GM18519 (cell line): ENCODE measurements at regions not wholly inside any gene's neighbourhood (a gene's known extent, or its start where the extent isn't known, plus 50 kb on each side); places are given as distances from the start of the nearest gene placed in this dataset.
"Not testable (repeated sequence)": the region's sequence is repeated elsewhere in the genome, so short reads cannot be mapped to it uniquely, and the experiment has no call there.

ENCODE experiments used
- ATAC-seq: cut with Tn5 transposase; IDR thresholded peaks from one replicate; pipeline ENCODE4 v1.9.1; 2021; ENCODE audit warnings: mild to moderate bottlenecking, moderate library complexity; ENCODE audit not compliant: unreplicated experiment, low FRiP score

DNA sequence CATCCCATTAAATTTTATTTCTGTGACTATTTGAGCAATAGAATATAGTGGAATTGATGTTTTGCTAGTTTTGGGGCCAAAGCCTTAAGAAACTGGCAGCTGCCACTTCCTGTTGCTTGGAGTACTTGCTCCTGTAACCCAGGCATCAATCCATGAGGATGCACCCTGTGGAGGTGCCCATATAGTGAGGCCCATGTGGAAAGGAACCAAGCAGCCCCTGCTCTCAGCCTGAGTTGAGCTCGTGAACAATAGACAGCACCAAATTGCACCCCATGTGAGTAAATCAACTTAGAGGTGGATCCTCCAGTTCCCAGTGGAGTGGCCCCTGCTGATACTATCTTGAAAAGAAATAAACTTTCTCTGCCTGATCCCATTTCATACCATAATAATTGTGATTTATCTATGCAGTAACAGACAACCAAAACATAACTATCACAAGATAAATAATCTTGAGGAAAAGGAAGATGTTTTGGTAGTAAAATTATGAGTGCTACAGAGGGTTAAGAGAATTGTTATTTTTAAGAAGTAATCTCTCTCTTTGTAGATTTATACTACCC, 481.9 kb downstream of the TBC1D32 start:
- ATAC-seq: no peak

DNA sequence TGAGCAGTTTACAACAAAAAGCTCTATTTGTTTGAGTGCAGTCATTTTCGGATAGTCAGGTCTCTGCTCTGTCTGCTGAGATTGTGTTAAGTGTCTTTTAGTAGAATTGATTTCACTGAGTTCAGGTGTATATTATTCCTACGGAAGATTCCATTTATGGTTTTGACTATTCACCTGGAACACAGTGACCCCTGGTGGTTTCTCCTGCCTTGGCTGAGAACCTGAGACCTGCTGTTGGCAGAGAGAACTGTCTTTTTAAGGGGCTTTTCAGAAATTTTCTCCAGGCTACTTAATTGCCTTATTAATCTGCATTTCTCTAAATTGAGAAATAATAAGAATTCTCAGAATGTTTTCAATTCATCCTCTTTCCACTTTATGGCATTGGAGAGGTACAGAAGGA, 508.0 kb downstream of the TBC1D32 start:
- ATAC-seq: no peak

DNA sequence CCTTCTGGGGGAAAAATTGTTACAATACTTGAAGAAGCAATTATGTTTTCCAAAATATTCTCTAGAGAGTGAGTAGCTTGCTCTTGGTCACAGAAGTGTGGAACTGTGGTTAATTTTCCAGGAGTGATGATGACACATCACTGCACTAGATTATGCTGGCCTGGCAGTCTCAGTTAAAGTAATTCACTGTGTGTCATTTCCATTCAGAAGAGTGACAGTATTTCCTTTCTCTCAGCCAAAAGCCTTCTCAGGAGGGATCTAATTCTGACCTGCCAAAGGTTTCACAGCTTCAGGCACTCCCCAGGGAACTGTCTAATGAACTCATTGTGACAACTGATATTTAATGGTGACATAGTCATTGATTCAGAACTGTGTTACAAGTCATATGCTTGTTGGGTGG, 517.5 kb downstream of the TBC1D32 start:
- no peak for ATAC-seq

DNA sequence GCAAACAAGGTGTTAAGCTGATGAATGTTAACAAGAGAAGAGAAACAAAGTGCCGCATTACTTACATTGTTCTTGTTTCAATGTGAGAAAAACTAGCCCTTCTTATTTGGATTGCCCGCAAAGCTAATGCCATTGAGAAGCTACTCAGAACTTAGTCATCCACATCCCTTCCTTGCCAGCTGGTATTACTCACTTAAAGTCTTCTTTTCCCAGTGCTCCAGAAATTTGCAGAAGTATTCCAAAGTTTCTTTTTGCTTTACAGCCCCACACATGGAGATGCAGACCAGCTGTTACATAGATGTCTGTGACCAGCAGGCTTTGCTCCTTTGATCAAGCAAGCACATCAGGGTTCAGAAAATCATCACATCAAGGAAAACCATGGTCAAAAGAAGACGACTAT, 529.0 kb downstream of the TBC1D32 start:
- no peak for ATAC-seq

DNA sequence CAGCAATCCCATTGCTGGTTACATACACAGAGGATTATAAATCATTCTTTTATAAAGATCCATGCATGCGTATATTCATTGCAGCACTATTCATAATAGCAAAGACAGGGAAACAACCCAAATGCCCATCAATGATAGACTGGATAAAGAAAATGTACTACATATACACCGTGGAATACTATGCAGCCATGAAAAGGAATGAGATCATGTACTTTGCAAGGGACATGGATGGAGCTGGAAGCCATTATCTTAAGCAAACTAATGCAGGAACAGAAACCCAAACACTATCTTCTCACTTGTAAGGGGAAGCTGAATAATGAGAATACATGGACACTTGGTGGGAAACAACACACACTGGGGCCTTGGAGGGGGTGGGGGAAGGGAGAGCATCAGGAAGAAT, 529.7 kb downstream of the TBC1D32 start:
- ATAC-seq: no peak

DNA sequence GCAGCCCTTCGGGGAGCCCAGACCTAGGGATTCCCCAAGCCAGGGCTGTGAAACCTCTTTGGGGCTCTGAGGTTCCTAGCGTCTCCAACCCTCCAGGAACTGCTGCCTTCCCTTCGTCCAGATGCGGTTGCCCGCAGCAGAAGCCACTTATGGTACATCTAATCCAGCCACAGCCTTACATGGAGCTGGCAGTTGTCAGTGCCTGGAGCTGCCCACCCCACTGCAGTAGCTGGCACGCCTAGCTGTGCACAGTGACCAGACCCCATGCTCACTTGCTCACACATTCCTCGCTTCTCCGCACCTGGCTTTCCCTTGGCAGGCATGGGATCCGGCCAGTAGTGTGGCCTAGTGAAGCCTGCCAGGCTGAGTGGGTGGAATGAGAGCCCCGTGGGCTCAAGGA, 547.6 kb downstream of the TBC1D32 start:
- no peak for ATAC-seq

DNA sequence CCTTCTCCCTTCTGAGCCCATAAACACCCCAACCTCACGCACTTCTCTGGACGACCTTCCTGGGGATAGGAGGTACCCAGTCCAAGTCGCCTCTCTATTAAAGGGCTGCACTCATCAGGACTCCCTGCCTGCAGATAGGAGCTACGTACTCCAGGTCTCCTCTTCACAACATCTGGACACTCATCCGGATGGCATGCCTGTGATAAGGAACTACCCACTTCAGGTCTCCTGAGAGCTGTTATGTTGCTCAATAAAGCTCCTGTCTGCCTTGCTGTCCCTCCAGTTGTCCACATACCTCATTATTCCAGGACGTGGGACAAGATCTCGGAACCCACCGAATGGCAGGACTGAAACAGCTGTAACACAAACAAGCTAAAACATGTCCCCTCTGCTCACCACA, 548.0 kb downstream of the TBC1D32 start:
- ATAC-seq: no peak

DNA sequence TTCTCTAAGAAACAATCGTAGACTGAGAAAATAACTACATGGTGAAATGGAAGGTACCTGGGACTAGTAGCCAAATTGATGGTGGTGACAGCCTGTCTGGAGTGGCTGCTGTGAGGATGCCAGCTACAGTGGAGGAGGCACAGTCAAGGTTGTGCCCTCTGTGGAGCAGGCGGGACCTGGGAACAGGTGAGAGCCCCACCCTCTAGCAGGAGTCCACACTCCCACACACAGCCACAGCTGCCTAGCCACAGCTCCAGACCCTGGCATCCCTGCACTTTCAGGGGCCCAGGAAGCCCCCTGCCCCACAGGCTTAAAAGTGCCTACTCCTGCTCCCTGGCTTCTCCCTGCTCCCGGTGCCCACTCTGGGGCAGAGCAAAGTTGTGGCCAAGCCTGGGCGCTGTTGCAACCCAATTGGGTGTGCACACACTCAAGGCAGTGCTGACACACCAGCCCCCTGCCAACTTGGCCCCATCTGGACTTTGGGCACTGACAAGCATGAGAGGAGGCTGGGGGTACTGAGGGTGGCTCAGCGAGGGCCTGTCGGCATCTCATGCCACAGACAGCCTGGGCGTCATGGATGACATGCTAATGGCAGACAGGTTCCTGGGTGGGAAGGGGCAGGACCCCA, 548.7 kb downstream of the TBC1D32 start:
- no peak for ATAC-seq

DNA sequence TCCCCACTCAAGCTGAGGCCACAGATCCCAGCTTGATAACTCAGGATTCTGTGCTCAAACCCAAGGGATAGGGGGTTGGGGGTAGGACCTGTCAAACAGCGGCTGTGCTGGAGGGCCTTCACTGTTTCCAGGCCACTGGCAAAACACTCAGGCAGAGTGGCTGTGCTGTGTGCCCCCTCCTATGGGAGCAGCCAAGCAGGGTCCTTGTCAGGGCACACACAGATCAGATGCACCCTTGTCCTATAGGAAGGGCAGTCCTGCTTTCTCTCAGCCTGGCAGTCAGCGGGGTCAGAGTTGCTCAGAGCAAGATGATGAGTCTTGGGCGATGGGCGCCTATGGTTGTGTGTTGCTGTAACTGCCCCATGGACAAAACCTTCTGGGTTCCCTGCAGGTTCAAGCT, 554.8 kb downstream of the TBC1D32 start:
- no peak for ATAC-seq

DNA sequence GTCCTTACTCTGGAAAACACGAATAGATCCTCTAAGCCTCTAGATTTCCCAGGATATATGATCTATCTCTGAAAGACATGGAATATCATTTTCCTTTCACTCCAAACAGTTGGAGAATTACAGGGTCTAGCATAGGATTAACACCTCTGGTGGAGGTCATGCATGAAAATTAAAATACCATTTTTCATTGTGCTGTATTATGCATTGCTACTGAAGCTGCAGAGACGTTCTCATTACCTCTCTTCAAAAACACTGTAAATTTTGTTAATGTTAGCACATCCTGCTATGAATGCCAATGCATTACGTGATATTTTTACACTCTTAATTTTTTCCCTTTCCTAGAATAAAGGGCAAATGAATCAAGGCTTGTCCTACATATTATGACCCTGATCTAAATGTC, 558.6 kb downstream of the TBC1D32 start:
- no peak for ATAC-seq

DNA sequence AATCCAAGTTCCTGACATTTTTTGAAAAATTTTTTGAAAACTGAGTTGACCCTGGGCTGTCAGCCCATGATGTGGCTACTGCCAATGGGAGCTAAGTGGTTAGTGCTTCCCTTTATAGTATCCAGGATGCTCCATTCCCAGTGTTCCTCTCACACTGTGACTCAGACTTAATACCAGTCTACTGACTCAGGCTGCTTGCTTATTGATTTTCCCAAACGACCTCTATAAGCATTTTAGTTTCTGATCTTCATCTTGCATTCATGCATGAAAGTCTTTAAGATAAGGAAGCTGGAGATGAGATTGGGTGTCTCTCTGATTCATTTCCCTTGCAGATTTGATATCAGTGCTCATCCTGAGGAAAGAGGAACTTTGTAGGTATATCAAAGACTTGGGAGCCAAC, 560.0 kb downstream of the TBC1D32 start:
- no peak for ATAC-seq

DNA sequence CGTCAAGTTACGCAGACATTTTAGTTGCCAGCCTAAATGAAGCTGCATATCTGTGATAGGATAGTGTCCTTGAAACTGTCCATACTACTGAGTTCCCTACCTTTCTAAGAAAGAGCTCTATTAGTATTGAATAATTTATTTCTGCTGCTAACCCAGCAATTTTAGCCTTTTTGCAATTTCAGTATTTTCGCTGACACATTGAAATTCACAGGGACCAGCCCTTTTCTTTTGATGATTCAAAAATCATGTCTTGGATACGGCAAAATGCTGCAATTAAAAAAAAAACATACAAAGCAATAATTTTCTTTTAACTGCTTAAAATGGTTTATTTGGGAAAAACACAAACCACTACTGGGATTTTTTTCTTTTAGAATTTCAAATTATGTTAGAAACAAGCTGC, 563.3 kb downstream of the TBC1D32 start:
- no peak for ATAC-seq

DNA sequence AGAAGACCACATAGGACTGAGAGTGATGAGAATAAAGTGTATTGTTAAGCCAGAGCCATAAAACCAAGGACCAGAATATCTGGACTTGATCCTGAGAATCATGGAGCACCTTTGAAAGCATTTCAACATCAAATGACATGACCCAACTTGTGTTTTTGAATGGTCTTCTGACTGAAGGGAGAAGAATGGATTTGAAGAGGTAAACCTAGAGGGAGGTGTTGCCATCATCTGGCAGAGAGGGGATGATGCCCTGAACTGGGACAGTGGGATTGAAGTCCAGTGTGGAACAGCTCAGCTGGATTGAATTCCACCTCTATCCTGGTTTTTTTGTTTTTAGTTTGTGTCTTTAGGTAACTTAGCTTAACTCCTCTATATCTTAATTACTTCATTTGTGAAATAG, 570.0 kb downstream of the TBC1D32 start:
- ATAC-seq: no peak

DNA sequence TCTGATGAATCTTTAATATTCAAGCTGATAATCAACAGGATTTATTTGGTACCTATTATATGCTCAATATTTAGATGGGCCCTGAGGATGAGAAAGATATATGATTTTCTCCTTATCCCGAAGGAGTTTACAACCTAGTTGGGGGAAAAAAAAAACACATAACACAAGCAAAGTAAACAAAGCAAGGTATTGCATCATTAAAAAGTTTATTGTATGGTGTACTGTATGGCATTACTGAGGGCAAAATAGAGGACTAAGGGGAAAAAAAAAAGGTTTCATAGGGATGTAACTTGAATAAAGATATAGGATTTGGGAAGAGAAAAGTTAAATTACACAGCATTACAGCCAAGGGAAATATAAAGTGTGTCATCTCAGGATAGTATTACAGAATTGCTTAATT, 574.7 kb downstream of the TBC1D32 start:
- no peak for ATAC-seq

DNA sequence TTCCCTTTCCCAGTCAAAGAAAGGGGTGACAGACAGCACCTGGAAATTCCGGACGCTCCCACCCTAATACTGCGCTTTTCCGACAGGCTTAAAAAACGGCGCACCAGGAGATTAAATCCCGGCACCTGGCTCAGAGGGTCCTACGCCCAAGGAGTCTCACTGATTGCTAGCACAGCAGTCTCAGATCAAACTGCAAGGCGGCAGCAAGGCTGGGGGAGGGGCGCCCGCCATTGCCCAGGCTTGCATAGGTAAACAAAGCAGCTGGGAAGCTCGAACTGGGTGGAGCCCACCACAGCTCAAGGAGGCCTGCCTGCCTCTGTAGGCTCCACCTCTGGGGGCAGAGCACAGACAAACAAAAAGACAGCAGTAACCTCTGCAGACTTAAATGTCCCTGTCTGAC, 585.7 kb downstream of the TBC1D32 start:
- ATAC-seq: not testable (repeated sequence)

DNA sequence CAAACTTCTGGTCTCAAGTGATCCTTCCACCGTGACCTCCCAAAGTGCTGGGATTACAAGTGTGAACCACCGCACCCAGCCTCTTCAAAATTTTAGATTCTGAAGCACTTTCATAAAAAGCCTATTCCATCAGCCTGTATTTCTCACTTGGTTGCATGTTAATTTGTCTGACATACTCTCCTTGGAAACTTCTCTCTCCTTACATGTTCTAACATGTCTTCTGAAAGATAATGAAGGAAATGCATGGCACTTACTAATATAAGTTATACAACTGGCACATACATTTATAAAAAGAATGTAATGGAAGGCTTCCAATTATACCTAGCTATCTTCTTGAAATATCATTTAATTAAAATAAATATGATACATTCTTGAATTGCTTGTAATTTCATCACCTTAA, 597.5 kb downstream of the TBC1D32 start:
- no peak for ATAC-seq

DNA sequence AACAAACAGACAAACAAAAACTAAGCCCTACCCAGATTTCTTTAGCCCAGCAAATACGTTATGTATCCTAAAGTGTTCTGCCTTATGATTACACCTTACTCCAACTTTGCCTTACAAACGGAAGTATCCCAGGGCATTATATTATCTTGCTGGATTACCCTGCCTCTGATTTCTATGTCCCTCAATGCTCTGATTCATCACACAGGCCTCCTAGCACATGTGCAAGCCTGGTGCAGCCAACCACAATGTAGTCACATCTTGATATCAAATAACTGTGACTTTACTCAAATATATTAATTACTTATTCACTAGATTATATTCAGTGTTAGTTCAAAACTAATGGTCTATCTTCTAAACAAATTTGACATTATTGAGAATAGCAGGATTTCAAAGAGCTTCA, 598.6 kb downstream of the TBC1D32 start:
- no peak for ATAC-seq

DNA sequence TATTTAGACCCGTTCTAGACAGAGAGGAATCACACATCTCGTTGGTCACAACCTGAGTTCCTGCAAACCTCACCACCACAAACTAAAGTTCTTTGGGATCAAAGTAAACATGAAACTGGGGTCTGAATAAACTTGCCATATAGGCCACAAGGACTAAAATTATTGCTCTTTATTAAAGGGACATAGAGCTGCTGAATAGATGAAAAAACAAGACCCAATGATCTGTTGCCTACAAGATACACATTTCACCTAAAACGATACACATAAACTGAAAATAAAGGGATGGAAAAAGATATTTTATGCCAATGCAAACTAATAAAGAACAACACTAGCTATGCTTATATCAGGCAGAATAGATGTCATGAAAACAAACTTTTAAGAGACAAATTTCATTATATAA, 623.0 kb downstream of the TBC1D32 start:
- ATAC-seq: no peak

DNA sequence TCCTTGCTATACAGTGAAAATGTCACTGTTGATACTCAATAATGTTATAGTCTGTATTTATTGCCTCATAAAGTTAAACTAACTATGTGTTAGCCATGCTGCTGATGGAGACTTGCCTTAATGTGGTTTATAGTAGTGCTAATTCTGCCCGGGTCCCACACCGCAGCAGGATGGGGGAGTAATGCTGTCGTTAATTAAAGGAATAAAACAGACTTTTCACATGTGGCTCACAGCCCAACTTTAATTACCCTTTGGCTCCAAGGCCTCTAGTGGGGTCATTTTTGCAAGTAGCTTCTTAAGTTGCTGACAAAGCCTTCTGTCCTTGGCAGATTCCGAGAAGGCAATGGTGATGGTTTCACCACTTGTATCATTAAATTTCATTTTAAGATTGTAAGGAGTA, 634.3 kb downstream of the TBC1D32 start:
- ATAC-seq: no peak

DNA sequence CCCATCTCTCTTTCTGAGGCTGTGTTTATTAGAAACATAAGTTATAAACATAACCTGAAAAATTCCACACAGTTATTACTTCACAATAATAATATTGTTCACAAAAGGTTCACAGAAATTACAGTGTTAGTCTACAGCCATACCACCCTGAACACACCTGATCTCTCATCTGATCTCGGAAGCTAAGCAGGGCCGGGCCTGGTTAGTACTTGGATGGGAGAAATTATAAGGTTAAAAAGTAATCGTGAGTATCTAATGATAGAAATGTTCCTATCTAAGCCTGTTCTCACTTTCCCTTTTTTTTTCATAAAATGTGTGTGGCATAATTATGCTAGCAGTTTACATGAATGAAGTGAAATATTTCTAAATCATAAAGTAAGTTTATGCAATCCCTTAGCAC, 647.8 kb downstream of the TBC1D32 start:
- ATAC-seq: no peak

DNA sequence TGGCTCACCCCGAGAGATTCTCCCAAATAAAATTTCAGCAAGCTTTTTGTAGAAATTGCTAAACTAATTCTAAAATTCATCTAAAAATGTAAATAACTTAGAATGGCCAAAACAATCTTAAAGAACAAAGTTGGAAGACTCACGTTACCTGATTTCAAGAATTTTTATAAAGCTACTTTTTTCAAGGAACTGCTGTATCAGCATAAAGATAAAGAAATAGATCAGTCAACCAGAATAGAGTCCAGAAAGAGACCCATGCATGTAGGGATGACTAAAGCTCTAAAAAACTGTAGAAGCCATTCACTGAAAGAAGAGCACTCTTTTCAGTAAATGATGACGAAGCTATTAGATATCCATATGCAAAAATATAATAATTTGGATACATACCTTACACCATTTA, 652.1 kb downstream of the TBC1D32 start:
- no peak for ATAC-seq

DNA sequence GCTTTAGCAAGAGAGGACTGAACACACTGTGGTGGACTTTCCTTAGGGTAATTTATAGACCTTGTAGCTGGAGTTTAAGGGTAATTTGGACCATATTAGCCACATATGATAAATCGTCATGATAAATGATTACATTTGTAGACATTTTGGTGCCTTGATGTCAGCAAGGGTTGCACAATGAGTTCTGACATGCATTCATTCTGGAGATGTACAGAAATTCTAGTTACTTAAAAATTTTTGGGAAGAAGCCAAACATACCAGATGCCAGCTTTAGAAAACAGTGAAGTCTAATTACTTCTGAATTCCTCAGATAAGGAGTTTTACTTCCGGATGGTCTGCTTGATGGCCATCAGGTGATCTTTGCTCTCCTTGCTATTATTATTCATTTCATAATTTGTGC, 653.1 kb downstream of the TBC1D32 start:
- no peak for ATAC-seq

DNA sequence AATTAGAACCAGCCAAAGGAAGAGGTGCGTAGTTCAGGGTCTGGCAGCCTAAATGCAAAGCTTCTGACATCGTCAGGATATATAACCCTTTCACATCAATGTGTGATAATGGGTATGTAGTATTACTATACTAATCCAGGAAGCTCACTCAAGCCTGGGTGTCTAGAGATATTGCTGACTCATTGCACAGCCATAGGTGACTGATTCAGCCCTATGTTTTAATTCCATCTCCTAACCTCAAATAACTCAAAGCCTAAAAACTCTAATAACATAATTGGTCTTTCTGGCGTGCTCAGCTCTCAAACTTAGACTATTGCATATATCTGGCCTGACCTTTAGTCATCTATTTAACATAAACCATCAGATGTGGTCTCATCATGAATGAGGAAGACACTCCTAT, 658.4 kb downstream of the TBC1D32 start:
- no peak for ATAC-seq
